Brain microvascular endothelial cell (primary cell): ENCODE measurements at regions not wholly inside any gene's neighbourhood (a gene's known extent, or its start where the extent isn't known, plus 50 kb on each side); places are given as distances from the start of the nearest gene placed in this dataset.

Experiments
- DNase-seq: peaks from one replicate; pipeline ENCODE4 v3.0.0-alpha.2; 2020
- H3K27ac ChIP-seq: fragments of 250-450 bp; sonication (Bioruptor Pico); 2 replicates; pipeline ENCODE4 v1.5.1; 2020; ENCODE audit warnings: mild to moderate bottlenecking, moderate library complexity
- H3K27me3 ChIP-seq: fragments of 250-450 bp; sonication (Bioruptor Pico); replicated peaks from 2 replicates; pipeline ENCODE4 v1.5.1; 2020; ENCODE audit warnings: mild to moderate bottlenecking
- H3K36me3 ChIP-seq: fragments of 250-450 bp; sonication (Bioruptor Pico); replicated peaks from 2 replicates; pipeline ENCODE4 v1.5.1; 2020; ENCODE audit warnings: mild to moderate bottlenecking
- H3K4me3 ChIP-seq: 2 replicates; pipeline ENCODE4 v1.5.1; 2011; ENCODE audit warnings: low read depth, mild to moderate bottlenecking, control low read depth, low read length, moderate library complexity
- CTCF ChIP-seq: IDR thresholded peaks from 2 replicates; pipeline ENCODE4 v1.5.1; 2011; ENCODE audit warnings: low read depth, mild to moderate bottlenecking, moderate library complexity, low read length, control low read depth, inconsistent platforms; ENCODE audit errors: missing control alignments
- in situ Hi-C: cut with HindIII; loops from 2 replicates; pipeline ENCODE4 v1.10.0; 2017; ENCODE audit warnings: low sequenced_read_pairs, low pct_ligation_motif_present

DNA sequence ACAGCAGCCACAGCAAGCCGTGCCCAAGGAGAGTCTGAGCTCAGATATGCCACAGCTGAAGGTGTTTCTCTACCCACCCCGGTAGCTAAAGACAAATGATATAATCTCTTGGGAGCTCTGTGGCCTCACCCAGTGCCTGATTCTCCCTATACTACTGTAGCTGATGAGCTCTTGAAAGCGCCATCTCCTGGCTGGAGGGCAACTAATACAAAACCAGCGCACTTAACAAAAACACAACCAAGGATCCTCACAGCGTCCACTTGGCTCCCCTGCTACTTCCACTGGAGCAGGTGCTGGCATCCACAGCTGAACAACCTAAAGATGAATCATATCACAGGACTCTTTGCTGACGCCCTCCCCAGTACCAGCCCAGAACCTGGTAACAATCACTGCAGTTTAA, 1212.0 kb downstream of the PCDH17 start:
- H3K27ac ChIP-seq, result no peak overlapping the region
- no peak for DNase-seq
- no peaks in the 10 kb centered on the region for H3K27me3 ChIP-seq
- TF ChIP-seq CTCF, result no peak
- H3K4me3 ChIP-seq, result no peak overlapping the region
- in situ Hi-C loops, result no loop called here
- no peaks in the 10 kb centered on the region for H3K36me3 ChIP-seq

GRCh38 chr13:58850161-58850560, 1218.6 kb downstream of the PCDH17 start:
- DNase-seq, result no peak
- Histone ChIP-seq H3K27me3 (no peaks in the 10 kb centered on the region), H3K27ac (no peak overlapping the region), H3K4me3 (no peak overlapping the region), H3K36me3 (no peaks in the 10 kb centered on the region)
- TF ChIP-seq CTCF, result no peak
- in situ Hi-C loops, result no loop called here

DNA sequence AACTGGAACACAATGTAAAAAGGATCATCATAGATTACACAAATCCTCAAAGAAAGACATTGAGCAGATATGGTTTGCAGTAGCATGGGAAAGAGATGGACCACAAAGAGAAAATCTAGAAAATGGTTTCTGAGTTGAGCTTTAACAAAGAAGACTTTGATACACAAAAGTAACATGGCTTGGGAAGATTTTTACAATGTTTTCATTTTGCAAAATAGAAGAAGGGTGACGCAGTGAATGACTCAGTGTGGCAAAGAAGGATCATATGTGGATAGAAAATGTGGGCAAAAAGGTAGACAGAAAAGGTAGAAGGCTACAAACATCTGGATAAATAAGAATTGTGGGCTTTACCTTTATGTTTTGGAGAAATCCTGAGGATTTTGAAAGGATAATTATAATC, 1220.5 kb downstream of the PCDH17 start:
- Histone ChIP-seq H3K36me3 (no peaks in the 10 kb centered on the region), H3K4me3 (no peak overlapping the region), H3K27me3 (no peaks in the 10 kb centered on the region), H3K27ac (peak overlapping the region; percentile 42)
- peak; percentile 17 for DNase-seq
- in situ Hi-C loops, result no loop called here
- no peak for TF ChIP-seq CTCF

- DNase-seq, result peak; percentile 17
- in situ Hi-C loops, result no loop called here
- no peak for TF ChIP-seq CTCF
Measured at GRCh38 chr13:58855283-58855682, 1223.7 kb downstream of the PCDH17 start.

DNA sequence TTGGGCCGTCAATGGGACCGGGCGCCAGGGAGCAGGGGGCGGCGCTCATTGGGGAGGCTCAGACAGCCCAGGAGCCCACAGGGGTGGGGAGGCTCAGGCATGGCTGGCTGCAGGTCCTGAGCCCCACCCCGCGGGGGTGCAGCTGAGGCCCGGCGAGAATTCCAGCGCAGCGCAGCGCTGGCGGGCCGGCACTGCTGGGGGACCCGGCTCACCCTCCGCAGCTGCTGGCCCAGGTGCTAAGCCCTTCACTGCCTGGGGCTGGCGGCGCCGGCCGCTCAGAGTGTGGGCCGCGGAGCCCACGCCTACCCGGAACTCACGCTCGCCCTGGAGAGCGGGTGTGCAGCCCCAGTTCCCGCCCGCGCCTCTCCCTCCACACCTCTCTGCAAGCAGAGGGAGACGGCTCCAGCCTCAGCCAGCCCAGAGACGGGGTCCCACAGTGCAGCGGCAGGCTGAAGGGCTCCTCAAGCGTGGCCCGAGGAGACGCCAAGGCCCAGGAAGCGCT, 1227.4 kb downstream of the PCDH17 start:
- no peaks in the 10 kb centered on the region for H3K27me3 ChIP-seq
- H3K36me3 ChIP-seq, result no peaks in the 10 kb centered on the region
- in situ Hi-C loops, result no loop called here
- TF ChIP-seq CTCF, result no peak
- no peak for DNase-seq
- no peak overlapping the region for H3K27ac ChIP-seq
- H3K4me3 ChIP-seq, result no peak overlapping the region

More at GRCh38 chr13:58855283-58855682, 1223.7 kb downstream of the PCDH17 start:
- H3K27me3 ChIP-seq, result no peaks in the 10 kb centered on the region
- H3K27ac ChIP-seq, result no peak overlapping the region
- no peaks in the 10 kb centered on the region for H3K36me3 ChIP-seq
- no peak overlapping the region for H3K4me3 ChIP-seq

DNA sequence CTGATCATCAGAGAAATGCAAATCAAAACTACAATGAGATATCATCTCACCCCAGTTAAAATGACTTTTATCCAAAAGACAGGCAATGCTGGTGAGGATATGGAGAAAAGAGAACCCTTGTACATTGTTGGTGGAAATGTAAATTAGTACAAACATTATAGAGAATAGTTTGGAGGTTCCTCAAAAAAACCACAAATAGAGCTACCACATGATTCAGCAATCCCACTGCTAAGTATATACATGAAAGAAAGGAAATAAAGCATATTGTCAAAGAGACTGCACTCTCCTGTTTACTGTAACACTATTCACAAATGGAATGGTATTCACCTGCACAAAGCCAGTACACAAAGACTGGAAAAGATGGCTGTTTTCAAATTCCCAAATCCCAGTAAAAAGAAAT, 1233.7 kb downstream of the PCDH17 start:
- no peak overlapping the region for H3K4me3 ChIP-seq
- no peaks in the 10 kb centered on the region for H3K27me3 ChIP-seq
- TF ChIP-seq CTCF, result no peak
- DNase-seq, result no peak
- no peaks in the 10 kb centered on the region for H3K36me3 ChIP-seq
- in situ Hi-C loops, result no loop called here
- no peak overlapping the region for H3K27ac ChIP-seq
